ENCODE measurements at regions not wholly inside any gene's neighbourhood (a gene's known extent, or its start where the extent isn't known, plus 50 kb on each side); places are given as distances from the start of the nearest gene placed in this dataset.

DNA sequence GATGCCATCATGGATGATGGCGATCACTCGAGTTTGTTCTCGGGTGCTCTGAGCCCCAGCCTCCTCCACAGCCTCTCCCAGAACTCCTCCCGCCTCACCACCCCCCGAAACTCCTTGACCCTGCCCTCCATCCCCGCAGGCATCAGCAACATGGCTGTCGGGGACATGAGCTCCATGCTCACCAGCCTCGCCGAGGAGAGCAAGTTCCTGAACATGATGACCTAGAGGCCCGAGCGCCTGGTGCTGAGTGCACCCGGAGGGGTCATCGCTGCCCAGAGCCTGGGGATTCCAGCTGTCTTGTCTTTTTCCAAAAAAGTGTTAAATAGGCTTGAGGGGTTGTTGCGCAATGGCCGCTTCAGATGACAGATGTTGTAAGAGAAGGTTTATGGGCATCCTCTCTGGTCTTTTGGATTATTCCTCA, 254.8 kb downstream of the GLI2 start:
- Histone ChIP-seq H3K27me3 (ENCODE audit: insufficient read depth, low read length) (no peaks in the 10 kb centered on the region), H3K4me3 (ENCODE audit: insufficient read depth, low read length) (no peak overlapping the region), H3K9me3 (ENCODE audit: low read depth, low read length) (no peaks in the 10 kb centered on the region), H3K27ac (ENCODE audit: low read depth, low read length) (no peak overlapping the region), H3K79me2 (ENCODE audit: insufficient read depth, low read length) (no peaks in the 10 kb centered on the region), H3K36me3 (ENCODE audit: insufficient read depth, low read length) (peaks cover 30% of the 10 kb centered on the region), H3K4me2 (ENCODE audit: insufficient read depth, low read length) (no peak overlapping the region), H3K4me1 (ENCODE audit: insufficient read depth, low read length) (no peaks in the 10 kb centered on the region), H4K20me1 (ENCODE audit: insufficient read depth, low read length) (peaks cover 4% of the 10 kb centered on the region), H2AFZ (ENCODE audit: low read length) (no peak overlapping the region)
- TF ChIP-seq, protein P1, sequence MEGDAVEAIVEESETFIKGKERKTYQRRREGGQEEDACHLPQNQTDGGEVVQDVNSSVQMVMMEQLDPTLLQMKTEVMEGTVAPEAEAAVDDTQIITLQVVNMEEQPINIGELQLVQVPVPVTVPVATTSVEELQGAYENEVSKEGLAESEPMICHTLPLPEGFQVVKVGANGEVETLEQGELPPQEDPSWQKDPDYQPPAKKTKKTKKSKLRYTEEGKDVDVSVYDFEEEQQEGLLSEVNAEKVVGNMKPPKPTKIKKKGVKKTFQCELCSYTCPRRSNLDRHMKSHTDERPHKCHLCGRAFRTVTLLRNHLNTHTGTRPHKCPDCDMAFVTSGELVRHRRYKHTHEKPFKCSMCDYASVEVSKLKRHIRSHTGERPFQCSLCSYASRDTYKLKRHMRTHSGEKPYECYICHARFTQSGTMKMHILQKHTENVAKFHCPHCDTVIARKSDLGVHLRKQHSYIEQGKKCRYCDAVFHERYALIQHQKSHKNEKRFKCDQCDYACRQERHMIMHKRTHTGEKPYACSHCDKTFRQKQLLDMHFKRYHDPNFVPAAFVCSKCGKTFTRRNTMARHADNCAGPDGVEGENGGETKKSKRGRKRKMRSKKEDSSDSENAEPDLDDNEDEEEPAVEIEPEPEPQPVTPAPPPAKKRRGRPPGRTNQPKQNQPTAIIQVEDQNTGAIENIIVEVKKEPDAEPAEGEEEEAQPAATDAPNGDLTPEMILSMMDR (IDR thresholded peaks at IDR 0.05; ENCODE audit: extremely low read depth, low read depth, low read length), result no peak
- DNase-seq (ENCODE audit: insufficient read length, low spot score, missing footprints), result peak; percentile 78

DNA sequence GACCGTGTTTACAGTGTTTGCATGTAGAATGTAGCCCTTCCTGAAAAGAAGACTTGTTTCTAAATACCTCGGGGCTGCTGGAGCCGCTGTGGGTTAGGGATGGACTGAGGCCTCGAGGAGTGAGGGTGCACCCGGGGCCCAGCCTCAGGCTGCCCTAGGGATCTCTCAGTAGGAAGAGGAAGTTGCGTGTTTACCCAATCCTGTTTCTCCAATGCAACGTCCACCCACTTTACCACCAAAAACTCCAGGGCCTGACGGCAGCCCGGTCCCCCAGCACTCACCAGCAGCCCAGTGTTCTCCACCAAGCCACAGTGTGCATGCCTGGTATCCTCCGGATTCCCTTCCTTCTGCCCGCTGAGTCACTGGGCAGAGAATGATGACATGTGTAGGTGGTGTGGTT, 255.8 kb downstream of the GLI2 start:
- Histone ChIP-seq H3K4me2 (ENCODE audit: insufficient read depth, low read length) (no peak overlapping the region), H3K27ac (ENCODE audit: low read depth, low read length) (no peak overlapping the region), H3K4me1 (ENCODE audit: insufficient read depth, low read length) (no peaks in the 10 kb centered on the region), H2AFZ (ENCODE audit: low read length) (no peak overlapping the region), H3K4me3 (ENCODE audit: insufficient read depth, low read length) (no peak overlapping the region), H4K20me1 (ENCODE audit: insufficient read depth, low read length) (peaks cover 4% of the 10 kb centered on the region), H3K9me3 (ENCODE audit: low read depth, low read length) (no peaks in the 10 kb centered on the region), H3K79me2 (ENCODE audit: insufficient read depth, low read length) (no peaks in the 10 kb centered on the region), H3K27me3 (ENCODE audit: insufficient read depth, low read length) (no peaks in the 10 kb centered on the region), H3K36me3 (ENCODE audit: insufficient read depth, low read length) (peaks cover 25% of the 10 kb centered on the region)
- DNase-seq (ENCODE audit: insufficient read length, low spot score, missing footprints), result peak; percentile 85
- TF ChIP-seq, protein P1 (IDR thresholded peaks at IDR 0.05; ENCODE audit: extremely low read depth, low read depth, low read length), result no peak

DNA sequence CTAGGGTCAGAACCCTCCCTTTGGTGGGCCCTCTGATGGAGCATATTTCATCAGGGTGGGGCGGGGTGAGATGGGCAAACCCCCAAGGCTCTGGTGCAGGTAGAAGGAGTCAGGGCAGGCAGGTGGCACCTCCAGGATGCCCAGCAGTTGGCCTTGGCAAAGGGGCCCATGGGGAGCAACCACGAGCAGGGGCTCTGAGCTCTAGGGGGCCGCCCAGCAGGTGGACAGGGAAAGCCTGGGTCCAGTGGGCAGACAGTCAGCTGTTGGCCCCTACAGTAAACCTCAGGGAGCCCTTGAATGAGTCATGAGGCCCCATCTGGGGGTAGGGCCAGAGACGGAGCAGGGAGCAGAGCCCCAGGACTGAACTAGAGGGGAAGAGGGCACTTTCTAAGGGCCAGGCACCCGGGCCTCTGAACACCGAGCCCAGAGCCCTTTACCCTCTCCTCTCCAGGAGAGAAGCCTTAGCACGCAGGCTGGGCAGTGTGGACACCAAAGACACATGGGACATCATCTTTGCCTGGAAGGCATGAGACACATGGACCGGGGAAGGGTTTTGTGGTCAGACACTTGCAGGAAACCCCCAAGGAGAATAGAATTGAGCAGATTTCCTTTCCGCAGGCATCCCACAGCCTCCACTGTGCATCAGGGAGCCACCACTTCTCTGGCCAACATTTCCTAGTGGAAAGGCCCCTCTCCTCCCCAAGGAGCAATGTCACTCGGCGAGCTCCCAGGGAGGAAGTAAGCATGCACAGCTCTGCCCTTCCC, 257.3 kb downstream of the GLI2 start:
- DNase-seq (ENCODE audit: insufficient read length, low spot score, missing footprints), result peak; percentile 62
- H3K4me1 ChIP-seq (ENCODE audit: insufficient read depth, low read length), result no peaks in the 10 kb centered on the region
- H2AFZ ChIP-seq (ENCODE audit: low read length), result no peak overlapping the region
- peaks cover 4% of the 10 kb centered on the region for H4K20me1 ChIP-seq (ENCODE audit: insufficient read depth, low read length)
- no peaks in the 10 kb centered on the region for H3K9me3 ChIP-seq (ENCODE audit: low read depth, low read length)
- TF ChIP-seq, protein P1 (IDR thresholded peaks at IDR 0.05; ENCODE audit: extremely low read depth, low read depth, low read length), result no peak
- H3K36me3 ChIP-seq (ENCODE audit: insufficient read depth, low read length), result peaks cover 14% of the 10 kb centered on the region
- no peaks in the 10 kb centered on the region for H3K79me2 ChIP-seq (ENCODE audit: insufficient read depth, low read length)
- H3K27me3 ChIP-seq (ENCODE audit: insufficient read depth, low read length), result peaks cover 2% of the 10 kb centered on the region
- H3K4me2 ChIP-seq (ENCODE audit: insufficient read depth, low read length), result no peak overlapping the region
- no peak overlapping the region for H3K27ac ChIP-seq (ENCODE audit: low read depth, low read length)
- no peak overlapping the region for H3K4me3 ChIP-seq (ENCODE audit: insufficient read depth, low read length)

DNA sequence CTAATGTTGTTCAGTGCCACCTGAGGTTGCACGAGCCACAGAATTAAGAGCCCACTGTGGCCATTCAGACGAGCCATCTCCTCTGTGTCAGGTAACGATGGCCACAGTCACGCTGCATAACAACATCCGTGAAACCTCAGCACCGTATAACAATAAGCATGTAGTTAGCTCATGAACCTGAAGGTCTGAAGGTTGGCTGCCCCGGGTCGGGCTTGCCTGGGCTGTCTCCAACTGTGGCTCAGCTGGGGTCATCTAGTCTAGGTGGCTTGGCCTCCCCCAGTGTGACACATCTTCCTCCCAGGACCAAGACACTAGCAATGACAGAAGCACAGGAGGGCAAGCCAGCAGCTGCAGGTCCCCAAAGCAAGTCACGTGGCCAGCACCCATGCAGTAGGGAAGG, 258.0 kb downstream of the GLI2 start:
- Histone ChIP-seq H3K27ac (ENCODE audit: low read depth, low read length) (no peak overlapping the region), H4K20me1 (ENCODE audit: insufficient read depth, low read length) (peaks cover 4% of the 10 kb centered on the region), H3K36me3 (ENCODE audit: insufficient read depth, low read length) (peaks cover 14% of the 10 kb centered on the region), H3K4me1 (ENCODE audit: insufficient read depth, low read length) (no peaks in the 10 kb centered on the region), H2AFZ (ENCODE audit: low read length) (no peak overlapping the region), H3K9me3 (ENCODE audit: low read depth, low read length) (no peaks in the 10 kb centered on the region), H3K4me3 (ENCODE audit: insufficient read depth, low read length) (no peak overlapping the region), H3K27me3 (ENCODE audit: insufficient read depth, low read length) (peaks cover 2% of the 10 kb centered on the region), H3K79me2 (ENCODE audit: insufficient read depth, low read length) (no peaks in the 10 kb centered on the region), H3K4me2 (ENCODE audit: insufficient read depth, low read length) (no peak overlapping the region)
- no peak for DNase-seq (ENCODE audit: insufficient read length, low spot score, missing footprints)
- TF ChIP-seq, protein P1 (IDR thresholded peaks at IDR 0.05; ENCODE audit: extremely low read depth, low read depth, low read length), result no peak

Measured in osteoblast (primary cell).